GM12874 (cell line): ENCODE measurements at regions not wholly inside any gene's neighbourhood (a gene's known extent, or its start where the extent isn't known, plus 50 kb on each side); places are given as distances from the start of the nearest gene placed in this dataset.

Experiments
- CTCF ChIP-seq: IDR thresholded peaks from 2 replicates; pipeline ENCODE4 v1.5.1; 2011; ENCODE audit warnings: low read depth, mild to moderate bottlenecking, control low read depth, low read length, moderate library complexity; ENCODE audit not compliant: insufficient read depth

GRCh38 chr2:78132391-78133370 is 610.5 kb upstream of the LRRTM4 start:
- no peak for TF ChIP-seq CTCF

GRCh38 chr2:78145395-78145996 is 623.3 kb upstream of the LRRTM4 start:
- TF ChIP-seq CTCF: no peak

GRCh38 chr2:78145997-78146722 is 624.0 kb upstream of the LRRTM4 start:
- no peak for TF ChIP-seq CTCF

GRCh38 chr2:78147466-78147865 is 625.3 kb upstream of the LRRTM4 start:
- no peak for TF ChIP-seq CTCF

- TF ChIP-seq CTCF: no peak
Measured at GRCh38 chr2:78154586-78154985, 632.4 kb upstream of the LRRTM4 start.

- TF ChIP-seq CTCF: no peak
Measured at GRCh38 chr2:78162202-78162601, 640.0 kb upstream of the LRRTM4 start.

GRCh38 chr2:78175645-78176044 is 653.5 kb upstream of the LRRTM4 start:
- TF ChIP-seq CTCF: no peak
